ENCODE measurements at regions not wholly inside any gene's neighbourhood (a gene's known extent, or its start where the extent isn't known, plus 50 kb on each side); places are given as distances from the start of the nearest gene placed in this dataset.

DNA sequence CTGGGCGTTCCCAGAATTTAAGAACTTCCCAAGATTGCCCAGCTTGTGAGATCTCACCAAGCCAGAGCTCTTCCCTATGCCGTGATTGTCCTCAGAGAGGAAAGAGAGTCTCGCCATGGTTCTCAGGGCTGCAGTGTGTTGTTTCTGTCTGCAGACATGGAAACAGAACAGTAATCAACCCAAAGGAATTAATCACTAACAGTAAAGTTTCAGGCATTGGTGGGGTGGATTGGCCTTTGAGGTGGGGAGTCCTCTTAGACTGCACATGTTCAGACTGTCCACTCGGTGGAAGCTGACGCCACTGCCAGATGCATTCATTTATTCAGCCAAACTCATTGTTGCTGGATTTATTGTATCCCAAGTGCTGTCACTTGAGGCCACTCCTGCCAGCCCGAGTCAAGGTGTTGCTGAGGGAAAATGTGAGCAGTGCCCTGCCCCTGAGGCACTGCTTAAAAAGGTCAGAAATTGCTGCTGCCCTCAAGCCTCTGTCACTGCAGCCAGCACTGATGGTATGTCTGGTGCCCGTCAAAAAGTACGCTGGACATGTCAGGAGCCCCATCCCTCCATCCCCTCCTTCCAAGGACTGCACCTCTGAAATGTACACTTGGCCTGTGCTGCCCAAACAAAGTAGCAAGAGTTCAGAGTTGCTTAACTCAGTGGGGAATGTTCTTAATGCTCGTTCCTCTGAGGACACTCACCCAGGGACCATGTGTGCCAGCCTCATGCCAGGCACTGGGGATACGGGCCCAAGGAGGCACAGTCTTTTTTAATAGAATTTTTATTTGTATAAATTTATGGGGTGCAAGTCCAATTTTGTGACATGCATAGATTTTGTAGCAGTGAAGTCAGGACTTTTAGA, 201.0 kb downstream of the GLI2 start:
- no peak for DNase-seq (ENCODE audit: low spot score)

DNA sequence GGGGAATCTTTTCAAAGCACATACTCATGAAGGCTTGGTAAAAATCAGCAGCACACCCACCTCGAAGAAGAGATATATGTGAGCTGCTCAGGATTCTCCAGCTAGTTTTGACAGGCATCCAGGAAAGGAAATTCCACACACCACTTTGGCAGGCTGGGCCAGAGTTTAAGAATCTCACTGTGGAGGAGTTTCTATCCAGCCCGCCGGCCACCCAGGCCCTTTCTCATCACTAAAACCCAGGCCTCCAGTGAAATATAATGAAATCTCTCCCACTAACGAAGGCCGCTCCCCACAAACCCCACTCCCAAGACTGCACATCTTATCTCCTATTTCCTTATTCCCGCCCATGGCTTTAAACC, 202.0 kb downstream of the GLI2 start:
- DNase-seq (ENCODE audit: low spot score) = no peak

DNA sequence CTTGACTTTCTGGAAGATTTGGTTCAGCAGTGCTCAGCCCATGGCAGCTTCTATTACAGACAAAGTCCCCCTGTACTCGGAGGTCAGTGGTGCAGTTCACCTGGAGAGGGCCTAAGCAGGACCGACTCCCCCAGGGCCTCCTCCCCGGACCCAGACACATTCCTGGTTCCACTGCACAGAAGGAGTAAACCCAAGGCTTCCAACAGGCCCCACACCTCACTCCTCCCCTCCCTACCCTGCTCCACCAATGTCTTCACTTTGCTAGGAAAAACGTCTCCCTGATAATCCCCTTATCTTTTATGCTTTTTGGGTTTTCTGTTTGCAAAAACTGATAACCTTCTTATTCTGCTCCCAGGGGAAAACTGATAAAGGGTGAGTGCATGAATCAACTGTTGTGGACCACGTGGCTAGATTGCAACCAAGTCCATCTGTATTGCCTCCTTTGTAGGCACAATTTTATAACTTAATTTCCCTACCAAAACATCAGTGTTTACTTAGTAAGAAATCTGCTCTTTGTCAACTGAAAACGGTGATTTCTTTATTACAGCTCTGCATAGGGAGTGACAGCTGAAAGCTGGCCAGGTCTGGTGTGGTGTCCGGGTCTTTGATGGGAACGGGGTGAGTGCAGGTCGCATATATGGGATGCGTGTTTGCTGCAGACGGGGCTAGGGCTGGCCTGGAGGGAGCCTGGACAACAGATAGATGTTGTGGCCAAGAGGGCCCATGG, 202.5 kb downstream of the GLI2 start:
- DNase-seq (ENCODE audit: low spot score) = no peak

DNA sequence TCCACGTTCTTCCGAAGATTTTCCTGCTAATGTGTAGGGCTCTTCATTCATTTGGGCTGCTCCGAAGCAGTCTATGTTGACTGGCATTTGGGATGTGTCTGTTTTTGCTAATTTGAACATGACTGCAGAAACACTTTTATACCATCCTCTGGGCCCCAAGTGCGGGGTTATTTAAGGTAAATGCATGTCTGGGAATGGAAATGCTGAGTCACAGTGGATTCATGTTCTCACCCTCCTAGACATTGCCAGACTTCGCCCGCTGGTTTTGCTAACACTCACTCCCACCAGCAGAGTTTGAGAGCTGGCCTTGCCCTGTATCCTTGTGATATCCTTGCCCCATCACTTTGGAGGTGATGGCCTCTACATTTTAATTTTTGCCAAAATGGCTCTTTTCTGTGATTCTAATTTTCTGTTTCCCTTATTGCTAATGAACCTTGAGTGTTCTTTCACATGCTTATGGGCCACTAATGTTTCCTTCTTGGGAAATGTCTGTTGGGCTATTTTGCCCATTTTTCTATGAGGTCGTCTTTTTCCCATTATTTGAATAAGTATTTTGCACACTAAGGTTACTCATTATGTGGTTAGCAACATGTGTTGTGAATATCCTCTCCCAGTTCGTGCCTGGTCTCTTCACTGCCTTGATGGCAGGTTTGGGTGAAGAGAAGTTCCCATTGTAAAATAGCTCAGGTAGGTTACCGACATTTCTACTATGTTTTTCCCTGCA, 204.1 kb downstream of the GLI2 start:
- DNase-seq (ENCODE audit: low spot score) = no peak

DNA sequence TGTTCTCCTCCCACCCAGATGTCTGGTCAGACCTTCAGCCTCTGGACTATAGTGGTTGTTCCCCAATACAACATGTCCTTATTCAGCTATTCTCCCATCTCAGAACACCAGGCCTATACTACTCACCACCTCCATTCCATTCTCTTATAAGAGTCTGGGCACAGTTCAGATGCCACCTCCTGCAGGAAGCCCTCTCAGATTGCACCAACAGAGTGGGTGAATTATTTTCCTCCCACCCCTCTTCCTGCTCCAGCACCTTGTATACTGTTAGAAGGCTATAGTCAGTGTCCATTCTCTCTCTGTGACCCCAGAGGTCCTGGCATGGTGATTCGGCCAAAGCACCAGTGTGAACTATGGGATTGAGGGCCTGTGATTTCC, 204.6 kb downstream of the GLI2 start:
- DNase-seq (ENCODE audit: low spot score) = no peak

DNA sequence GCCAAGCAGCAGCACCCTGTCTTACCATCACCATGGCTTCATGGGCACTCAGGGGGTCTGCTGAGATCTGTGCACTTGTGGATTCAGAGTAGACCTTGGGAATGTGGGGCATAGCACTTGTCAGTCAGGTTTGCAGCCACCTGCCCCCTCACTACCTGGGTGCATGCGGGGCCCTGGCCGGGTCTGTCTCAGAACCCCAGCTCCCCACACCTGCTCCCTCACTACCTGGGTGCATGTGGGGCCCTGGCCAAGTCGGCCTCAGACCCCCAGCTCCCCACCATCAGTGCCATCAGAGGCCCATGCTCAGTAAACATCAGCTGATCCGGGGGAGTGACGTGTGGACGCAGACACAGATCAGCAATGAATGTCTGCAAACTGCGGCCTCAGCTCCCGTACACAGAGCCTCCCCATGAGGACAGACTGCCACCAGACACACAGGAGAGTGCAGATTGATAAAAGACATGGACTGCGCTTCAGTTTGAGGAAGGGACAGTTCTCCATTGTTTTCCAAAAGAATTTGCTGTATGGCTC, 205.1 kb downstream of the GLI2 start:
- no peak for DNase-seq (ENCODE audit: low spot score)

DNA sequence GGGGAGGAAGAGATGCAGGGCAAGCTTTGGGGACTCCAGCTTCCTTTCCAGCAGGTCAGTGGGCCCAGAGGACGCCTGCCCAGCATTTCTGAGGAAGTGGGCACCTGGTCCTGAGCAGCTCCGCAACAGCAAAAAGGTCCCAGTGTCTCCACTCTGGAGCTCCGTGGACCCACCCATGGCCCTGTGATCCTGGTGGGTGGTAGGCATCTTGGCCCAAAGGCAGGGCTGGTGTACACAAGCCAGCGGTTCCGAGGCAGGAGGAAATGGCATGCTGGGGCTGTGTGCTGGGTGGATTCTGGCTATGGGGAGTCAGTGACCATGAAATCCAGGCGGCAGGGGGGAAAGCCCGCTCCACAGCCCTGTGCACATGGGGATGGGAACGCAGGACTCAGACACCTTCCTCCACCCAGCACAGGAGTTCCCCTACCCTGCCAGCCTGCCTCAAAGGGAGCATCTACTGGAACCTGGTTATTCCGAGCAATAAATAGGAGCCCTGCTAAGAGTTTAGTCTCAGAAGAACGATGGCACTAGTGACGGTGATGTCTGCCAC, 206.0 kb downstream of the GLI2 start:
- no peak for DNase-seq (ENCODE audit: low spot score)

DNA sequence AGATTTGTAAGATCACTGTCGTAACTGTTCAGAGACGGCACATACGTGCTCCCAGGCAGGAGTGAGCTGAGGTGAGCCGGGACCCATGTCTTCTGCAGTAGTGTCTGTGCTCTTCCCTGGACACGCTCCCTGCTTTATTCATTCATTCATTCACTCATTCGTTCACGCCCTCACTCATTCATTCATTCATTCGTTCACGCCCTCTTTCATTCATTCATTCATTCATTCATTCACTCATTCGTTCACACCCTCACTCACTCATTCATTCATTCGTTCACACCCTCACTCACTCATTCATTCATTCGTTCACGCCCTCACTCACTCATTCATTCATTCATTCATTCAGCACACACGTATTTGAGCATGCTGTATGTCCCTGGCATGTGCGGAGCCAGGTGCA, 207.0 kb downstream of the GLI2 start:
- no peak for DNase-seq (ENCODE audit: low spot score)

DNA sequence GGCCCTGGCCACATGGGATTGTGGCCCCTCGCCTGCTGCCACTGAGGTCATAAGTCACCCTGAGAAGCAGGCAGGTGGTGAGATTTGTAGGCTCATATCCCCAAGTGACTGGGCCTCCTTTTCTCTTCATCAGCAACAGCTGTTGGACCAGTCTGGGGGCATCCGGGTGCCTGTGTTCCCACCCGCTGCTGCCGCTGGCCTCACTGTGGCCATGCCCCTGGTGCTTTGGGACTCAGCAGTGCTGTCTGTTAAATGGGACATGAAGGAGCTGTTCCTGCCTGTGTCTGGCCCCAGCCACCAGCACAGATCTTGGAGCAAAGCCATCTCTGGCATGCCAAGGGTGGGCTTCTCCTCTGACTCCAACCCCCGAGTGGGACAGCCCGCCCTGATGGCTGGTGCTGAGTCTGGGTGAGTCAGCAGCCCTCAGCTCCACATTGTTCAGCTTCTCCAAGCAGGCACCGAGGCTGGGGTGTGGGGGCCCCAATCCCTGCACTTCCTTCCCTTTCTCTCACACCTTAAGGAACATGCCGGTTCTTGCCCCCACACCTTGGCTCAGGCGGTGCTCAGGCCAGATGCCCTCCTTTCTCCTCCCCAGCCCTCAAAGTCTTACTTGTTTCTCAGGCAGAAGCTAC, 207.9 kb downstream of the GLI2 start:
- no peak for DNase-seq (ENCODE audit: low spot score)

DNA sequence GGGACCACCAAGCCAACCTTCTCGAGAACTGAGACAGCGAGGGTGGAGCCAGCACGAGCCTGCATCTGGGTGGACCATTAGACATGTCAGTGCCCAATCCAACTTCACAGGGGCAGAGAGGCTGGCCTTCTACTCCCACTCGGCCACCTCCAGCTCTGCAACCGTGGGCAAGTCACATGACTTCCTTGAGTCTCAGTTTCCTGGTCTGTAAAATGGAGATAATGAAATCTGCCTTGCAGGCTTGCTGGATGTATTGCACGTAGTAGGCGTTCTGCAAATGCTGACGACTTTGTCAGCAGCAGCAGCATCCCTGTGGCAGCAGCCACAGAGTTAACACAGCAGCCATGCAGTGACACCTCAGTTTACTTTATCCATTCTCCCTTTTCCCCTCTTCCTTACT, 208.9 kb downstream of the GLI2 start:
- no peak for DNase-seq (ENCODE audit: low spot score)

DNA sequence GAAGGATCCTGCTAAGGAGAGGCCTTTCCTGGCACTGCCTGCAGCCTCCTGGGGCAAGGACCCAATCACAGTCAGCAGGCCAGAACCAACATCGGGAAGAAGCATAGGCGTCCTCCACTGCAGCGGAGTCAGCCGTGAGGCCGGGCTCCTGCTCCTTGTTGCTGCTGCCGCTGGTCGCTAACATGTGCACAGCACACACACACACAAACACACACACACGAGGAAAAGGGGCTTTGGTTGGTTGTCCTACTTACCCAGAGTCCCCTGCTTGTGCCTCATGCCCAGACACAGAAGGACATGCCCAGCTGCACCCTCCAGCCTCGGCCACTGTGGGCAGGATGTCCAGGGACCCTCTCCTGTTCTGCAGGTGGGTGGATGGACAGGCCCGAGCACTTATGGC, 209.4 kb downstream of the GLI2 start:
- no peak for DNase-seq (ENCODE audit: low spot score)

DNA sequence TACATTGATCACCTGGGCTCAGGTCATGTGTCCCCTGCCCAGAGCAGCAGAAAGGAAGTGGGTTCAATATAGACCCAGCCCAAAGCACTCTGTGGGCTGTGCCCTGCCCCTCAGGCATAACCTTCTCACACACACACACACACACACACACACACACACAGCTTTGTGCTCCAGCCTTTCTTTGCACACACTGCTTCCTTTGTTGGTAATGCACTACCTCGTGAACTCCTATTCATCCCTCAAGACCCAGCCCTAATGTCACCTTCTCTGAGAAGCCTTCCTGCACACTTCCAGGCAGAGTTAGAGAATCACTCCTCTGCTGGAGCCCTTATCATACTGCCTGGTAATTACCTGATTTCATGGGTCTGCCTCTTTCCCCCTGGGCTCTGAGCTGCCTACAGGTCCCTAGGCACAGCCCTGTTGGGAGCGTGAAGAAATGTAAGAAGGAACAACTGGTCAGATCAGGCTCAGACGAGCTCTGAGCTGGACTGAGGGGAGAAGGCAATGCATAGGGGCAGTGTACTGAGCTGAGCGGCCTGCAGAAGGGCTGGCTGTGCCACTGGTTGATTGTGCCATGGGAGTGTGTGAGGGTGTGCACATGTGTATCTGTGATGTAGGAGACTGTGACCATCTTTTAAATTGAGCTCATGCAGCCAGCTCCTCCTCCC, 210.3 kb downstream of the GLI2 start:
- no peak for DNase-seq (ENCODE audit: low spot score)

DNA sequence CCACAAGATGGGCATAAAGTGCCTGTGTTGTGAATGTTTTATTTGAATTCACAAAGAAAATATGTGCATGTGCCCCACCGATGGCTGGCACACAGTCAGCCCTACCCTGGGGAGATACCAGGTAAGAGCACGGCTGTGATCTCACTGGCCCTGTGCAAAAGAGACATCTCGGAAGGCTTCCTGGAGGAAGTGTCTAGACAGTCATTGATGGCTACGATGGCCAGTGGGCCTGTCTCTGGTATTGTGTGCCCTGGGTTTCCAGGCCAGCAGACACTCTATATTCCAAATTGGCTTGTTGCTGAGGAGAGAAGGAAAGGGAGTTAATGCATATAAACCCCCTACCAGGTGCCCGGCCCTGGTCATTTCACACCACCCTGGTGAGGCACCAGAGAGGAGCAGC, 211.7 kb downstream of the GLI2 start:
- DNase-seq (ENCODE audit: low spot score) = no peak

DNA sequence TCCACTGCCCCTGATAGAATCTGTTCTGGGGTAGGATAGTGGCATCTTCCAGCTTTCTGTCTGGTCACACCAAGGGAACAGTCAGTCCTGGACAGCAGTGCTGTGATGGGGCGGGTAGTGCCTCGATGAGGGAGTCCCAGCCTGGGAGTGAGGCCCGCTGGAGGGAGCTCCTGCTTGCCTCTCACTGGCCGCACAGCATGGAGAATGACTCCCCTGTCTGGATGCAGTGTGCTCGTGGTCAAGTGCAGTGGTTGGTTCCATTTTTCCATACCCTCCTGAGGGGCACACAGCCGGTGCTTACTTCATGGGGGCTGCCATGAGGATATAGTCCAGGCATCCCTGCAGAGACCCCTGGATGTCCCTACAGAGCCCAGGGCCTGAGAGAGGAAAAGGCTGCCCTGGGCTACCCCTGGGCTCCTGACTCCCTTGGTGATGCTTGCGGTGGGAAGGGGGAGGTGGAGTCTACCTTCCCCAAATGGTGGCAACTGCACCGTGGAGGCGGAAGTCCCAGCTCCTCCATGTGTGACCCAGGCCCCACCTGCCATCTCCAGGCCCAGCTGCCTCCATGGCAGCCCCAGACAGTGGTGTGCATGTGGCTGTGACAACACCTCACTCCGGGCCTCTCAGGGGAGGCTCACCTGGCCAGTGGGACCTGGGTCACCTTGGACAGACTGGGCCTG, 212.5 kb downstream of the GLI2 start:
- no peak for DNase-seq (ENCODE audit: low spot score)

DNA sequence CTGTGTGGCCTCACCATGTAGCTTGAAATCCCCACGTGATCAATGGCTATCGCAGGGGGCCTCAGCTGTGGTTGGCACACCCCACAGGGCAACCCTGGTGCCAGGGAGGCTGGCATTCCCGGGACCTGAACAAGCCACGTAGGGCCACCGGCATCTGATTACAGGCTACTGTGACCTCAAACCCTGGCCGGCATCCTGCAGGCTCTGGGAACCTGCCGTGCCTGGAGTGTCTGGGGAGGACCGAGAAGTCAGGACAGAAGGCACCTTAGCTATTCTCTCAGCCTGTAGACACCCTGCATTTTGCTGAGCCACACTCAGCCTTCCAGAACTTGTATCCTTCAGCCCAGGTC, 213.0 kb downstream of the GLI2 start:
- DNase-seq (ENCODE audit: low spot score) = no peak

DNA sequence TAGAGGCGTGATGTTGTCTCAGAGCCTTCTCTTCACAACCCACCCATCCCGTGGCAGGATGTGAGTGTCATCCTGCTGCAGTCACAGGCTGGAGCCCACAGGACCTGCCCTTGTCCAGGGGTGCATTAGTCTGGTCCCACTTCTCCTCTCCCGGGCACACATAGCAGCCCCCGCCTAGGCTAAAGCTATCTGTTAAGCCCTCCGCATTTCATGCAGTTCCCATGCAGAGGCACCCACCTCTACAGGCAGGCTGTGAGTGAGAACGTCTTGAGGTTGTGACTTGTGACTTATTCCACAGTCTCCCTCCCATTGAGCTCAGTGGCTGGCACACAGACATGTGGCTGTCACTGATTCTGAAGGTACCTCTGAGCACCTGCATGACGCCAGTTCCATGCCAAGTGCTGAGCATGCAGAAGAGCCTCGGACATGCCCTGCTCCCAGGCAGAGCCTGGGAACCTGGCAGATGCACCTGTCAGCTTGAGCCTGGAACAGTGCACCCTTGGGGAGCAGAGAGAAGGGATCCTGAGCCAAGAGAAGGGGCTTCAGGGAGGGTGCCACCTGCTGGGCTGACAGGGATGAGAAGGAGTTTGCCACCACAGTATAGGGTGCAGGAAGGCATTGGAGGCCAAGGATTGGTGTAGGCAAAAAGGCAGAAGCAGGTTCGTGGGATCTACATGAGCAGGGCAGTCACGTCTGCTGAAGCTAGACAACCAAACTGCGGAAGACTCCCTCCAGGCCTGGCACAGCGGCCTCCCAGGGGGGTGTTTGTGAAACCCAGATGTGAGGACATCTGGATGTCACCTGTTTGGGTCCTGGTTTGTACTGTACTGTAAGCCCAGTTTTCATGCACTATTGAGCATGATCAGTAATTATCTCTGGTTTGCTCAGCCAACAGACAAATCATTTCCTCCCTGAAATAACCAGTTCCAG, 213.6 kb downstream of the GLI2 start:
- DNase-seq (ENCODE audit: low spot score) = no peak

DNA sequence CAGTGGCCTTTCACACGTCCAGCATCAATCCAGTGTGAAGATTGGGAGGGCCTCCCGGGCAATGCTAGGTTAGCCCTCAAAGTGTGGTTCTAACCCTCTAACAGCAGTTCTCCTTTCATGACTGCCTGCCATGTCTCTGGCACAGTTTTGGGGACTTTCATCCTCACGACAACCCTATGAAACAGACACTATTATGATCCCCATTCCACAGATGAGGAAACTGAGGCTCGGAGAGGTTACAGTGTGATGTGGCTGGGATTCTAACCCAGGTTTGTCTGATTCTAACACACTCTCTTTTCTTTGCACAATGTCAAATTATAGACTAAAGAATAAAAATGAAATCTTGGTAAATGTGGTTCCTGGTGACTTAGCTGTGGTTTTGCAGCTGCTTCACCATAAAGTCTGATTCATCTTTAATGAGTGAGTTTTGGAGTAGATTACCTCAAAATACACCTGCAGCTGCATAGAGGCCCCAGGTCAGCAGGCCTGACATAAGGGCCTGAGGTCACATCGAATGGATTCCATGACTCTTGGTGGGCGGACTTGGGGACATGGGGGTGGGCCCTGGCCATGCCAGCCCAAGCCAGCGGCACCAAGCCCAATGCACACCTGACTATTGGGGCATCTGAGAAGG, 214.4 kb downstream of the GLI2 start:
- DNase-seq (ENCODE audit: low spot score) = no peak

DNA sequence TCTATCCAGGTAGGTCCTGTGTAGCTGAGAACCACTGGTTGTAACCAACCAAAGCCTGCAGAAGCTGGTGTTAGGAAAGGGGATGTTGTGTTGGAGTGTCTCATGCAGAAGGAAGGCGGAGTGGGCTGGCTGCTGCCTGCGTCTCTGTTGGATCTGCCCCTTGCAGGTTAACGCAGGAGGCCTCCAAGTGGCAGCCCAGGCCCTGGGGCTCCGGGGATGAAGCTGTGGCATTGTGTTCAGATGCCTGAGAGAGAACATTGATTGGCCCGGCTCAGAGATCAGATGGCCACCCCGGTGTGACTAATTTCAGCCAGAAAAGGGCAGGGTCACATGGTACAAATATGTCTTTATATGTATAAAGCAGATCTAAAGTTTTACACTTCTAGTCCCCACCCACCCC, 216.0 kb downstream of the GLI2 start:
- no peak for DNase-seq (ENCODE audit: low spot score)

DNA sequence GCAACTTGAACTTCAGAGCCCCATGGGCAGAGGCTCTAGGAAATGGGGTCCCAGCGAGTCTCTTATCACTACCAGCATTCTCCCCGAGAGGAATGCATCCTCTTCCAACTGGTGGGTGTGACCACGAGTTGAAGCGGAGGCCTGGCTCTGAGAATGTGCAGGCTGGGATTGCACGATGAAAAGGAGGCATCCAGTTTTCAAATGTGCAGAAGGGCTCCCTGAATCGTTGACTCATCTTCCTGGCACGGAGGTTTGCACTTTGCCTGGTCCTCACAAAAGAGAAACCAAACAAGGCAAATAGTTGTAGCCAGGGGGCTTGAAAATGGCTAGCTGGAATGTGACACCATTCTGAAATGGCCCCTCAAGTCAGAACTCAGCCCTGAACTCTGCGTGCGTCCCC, 216.7 kb downstream of the GLI2 start:
- DNase-seq (ENCODE audit: low spot score) = no peak

Measured in globus pallidus (tissue), 1 donor.